ENCODE measurements at regions not wholly inside any gene's neighbourhood (a gene's known extent, or its start where the extent isn't known, plus 50 kb on each side); places are given as distances from the start of the nearest gene placed in this dataset.

- DNase-seq (ENCODE audit: low read depth): no peak
- H3K4me3 ChIP-seq (ENCODE audit: low read depth, low read length): no peak overlapping the region
- TF ChIP-seq, protein P1, sequence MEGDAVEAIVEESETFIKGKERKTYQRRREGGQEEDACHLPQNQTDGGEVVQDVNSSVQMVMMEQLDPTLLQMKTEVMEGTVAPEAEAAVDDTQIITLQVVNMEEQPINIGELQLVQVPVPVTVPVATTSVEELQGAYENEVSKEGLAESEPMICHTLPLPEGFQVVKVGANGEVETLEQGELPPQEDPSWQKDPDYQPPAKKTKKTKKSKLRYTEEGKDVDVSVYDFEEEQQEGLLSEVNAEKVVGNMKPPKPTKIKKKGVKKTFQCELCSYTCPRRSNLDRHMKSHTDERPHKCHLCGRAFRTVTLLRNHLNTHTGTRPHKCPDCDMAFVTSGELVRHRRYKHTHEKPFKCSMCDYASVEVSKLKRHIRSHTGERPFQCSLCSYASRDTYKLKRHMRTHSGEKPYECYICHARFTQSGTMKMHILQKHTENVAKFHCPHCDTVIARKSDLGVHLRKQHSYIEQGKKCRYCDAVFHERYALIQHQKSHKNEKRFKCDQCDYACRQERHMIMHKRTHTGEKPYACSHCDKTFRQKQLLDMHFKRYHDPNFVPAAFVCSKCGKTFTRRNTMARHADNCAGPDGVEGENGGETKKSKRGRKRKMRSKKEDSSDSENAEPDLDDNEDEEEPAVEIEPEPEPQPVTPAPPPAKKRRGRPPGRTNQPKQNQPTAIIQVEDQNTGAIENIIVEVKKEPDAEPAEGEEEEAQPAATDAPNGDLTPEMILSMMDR (IDR thresholded peaks at IDR 0.05; ENCODE audit: insufficient read depth, low read length, poor library complexity, severe bottlenecking): no peak
- H3K27me3 ChIP-seq (ENCODE audit: control insufficient read depth, insufficient read depth, low read length): no peaks in the 10 kb centered on the region
- H3K36me3 ChIP-seq (ENCODE audit: control insufficient read depth, insufficient read depth, low read length): no peaks in the 10 kb centered on the region
These were observed 1029.7 kb upstream of the LRFN5 start for GRCh38 chr14:40576880-40577478.

DNA sequence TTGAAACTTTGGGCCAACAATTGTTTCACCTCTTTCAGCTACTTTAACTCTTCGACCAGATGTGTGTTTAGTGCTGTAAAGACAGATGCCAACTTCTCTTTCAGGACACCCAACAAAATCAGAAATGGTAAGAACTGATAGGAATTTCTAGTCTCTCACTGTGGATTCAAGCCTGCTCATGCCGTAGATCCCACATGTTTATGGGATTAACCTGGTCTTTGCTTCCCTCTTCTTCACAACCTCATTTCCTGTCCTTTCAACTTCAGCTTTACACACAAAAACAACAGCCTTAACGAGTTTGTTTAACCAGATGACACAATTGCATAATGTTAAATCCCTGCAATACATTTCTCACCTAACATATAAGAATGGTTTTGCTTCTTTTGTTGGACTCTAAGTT lies 1031.9 kb upstream of the LRFN5 start:
- no peak for DNase-seq (ENCODE audit: low read depth)
- H3K27me3 ChIP-seq (ENCODE audit: control insufficient read depth, insufficient read depth, low read length): no peaks in the 10 kb centered on the region
- TF ChIP-seq, protein P1 (IDR thresholded peaks at IDR 0.05; ENCODE audit: insufficient read depth, low read length, poor library complexity, severe bottlenecking): no peak

GRCh38 chr14:40525314-40525713 lies 1081.4 kb upstream of the LRFN5 start:
- TF ChIP-seq, protein P1 (IDR thresholded peaks at IDR 0.05; ENCODE audit: insufficient read depth, low read length, poor library complexity, severe bottlenecking): no peak
- Histone ChIP-seq H3K36me3 (ENCODE audit: control insufficient read depth, insufficient read depth, low read length) (no peaks in the 10 kb centered on the region), H3K4me3 (ENCODE audit: low read depth, low read length) (no peak overlapping the region), H3K27me3 (ENCODE audit: control insufficient read depth, insufficient read depth, low read length) (no peaks in the 10 kb centered on the region)
- DNase-seq (ENCODE audit: low read depth): no peak

More for the DNA sequence above, 1031.9 kb upstream of the LRFN5 start:
- no peak overlapping the region for H3K4me3 ChIP-seq (ENCODE audit: low read depth, low read length)
- H3K36me3 ChIP-seq (ENCODE audit: control insufficient read depth, insufficient read depth, low read length): no peaks in the 10 kb centered on the region

DNA sequence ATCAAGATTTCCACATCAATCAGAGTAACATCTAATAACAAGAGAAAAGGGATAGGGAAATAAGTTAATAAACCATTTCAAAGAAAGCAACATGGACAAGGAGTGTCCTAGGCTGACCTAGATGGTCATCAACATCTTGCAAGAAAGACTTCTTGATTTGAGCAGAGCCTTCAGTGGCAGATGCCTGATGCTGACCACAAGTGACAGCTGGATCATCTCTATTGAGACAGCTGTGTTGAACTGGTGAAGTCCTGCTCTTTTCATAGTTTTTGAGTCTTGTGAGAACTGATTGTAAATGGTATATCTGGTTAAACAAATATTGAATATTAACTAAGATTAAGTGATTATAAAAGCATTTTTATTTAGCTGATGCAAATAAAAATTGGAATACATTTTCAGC lies 1083.6 kb upstream of the LRFN5 start:
- no peaks in the 10 kb centered on the region for H3K27me3 ChIP-seq (ENCODE audit: control insufficient read depth, insufficient read depth, low read length)
- DNase-seq (ENCODE audit: low read depth): no peak
- TF ChIP-seq, protein P1 (IDR thresholded peaks at IDR 0.05; ENCODE audit: insufficient read depth, low read length, poor library complexity, severe bottlenecking): no peak
- no peak overlapping the region for H3K4me3 ChIP-seq (ENCODE audit: low read depth, low read length)
- H3K36me3 ChIP-seq (ENCODE audit: control insufficient read depth, insufficient read depth, low read length): no peaks in the 10 kb centered on the region

- DNase-seq (ENCODE audit: low read depth): no peak
- TF ChIP-seq, protein P1 (IDR thresholded peaks at IDR 0.05; ENCODE audit: insufficient read depth, low read length, poor library complexity, severe bottlenecking): no peak
- H3K27me3 ChIP-seq (ENCODE audit: control insufficient read depth, insufficient read depth, low read length): no peaks in the 10 kb centered on the region
- no peaks in the 10 kb centered on the region for H3K36me3 ChIP-seq (ENCODE audit: control insufficient read depth, insufficient read depth, low read length)
- H3K4me3 ChIP-seq (ENCODE audit: low read depth, low read length): no peak overlapping the region
These were observed 1062.2 kb upstream of the FBXO33 start for GRCh38 chr14:40494483-40494882.

- no peaks in the 10 kb centered on the region for H3K36me3 ChIP-seq (ENCODE audit: control insufficient read depth, insufficient read depth, low read length)
- no peak overlapping the region for H3K4me3 ChIP-seq (ENCODE audit: low read depth, low read length)
- no peak for DNase-seq (ENCODE audit: low read depth)
- TF ChIP-seq, protein P1 (IDR thresholded peaks at IDR 0.05; ENCODE audit: insufficient read depth, low read length, poor library complexity, severe bottlenecking): no peak
- H3K27me3 ChIP-seq (ENCODE audit: control insufficient read depth, insufficient read depth, low read length): no peaks in the 10 kb centered on the region
These were observed 1055.6 kb upstream of the FBXO33 start for GRCh38 chr14:40487824-40488223.
